ENCODE measurements at regions not wholly inside any gene's neighbourhood (a gene's known extent, or its start where the extent isn't known, plus 50 kb on each side); places are given as distances from the start of the nearest gene placed in this dataset.

DNA sequence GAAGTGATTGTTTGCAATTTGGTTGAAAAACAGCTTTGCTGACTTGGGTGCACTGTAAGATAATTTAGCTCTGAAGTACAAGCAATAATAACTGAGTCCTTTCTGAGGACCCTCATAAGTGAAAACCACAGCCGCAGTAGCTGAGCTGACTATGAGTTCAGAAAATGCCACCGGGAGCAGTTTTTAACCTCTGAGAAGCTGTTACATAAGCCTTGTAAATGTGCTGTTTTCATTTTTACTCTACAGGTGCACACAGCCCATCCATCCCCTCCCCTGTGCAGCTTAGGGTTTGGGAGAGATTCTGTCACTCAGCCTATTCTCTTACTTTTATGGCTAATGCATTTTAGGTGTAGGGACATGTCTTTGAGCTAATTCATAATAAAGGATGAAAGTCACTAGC lies 255.5 kb upstream of the C11orf87 start:
- no peak overlapping the region for H3K4me2 ChIP-seq (ENCODE audit: low read length)
- no peaks in the 10 kb centered on the region for H4K20me1 ChIP-seq (ENCODE audit: insufficient read depth)
- no peaks in the 10 kb centered on the region for H3K9me3 ChIP-seq (ENCODE audit: control insufficient read depth in 1 of 2, insufficient read depth in 1 of 2, low read depth in 1 of 2, low read length in 2 of 2)
- no peak overlapping the region for H3K27ac ChIP-seq (ENCODE audit: low read depth, low read length)
- RAD21 ChIA-PET (ENCODE audit: low non-redundant PET in 1 of 2, low total read pairs in 2 of 2, uncharacterized antibody in 2 of 2, unreplicated experiment in 2 of 2): no interaction called here
- no peaks in the 10 kb centered on the region for H3K79me2 ChIP-seq (ENCODE audit: insufficient read depth, low read length)
- H3K4me3 ChIP-seq (replicated peaks in 1 of 2; ENCODE audit: low read depth in 1 of 2, low read length in 2 of 2): no peak overlapping the region
- intact Hi-C loops (cut with micrococcal nuclease): no loop called here
- no peak overlapping the region for H2AFZ ChIP-seq (ENCODE audit: low read depth, low read length, poor library complexity, severe bottlenecking)
- no peaks in the 10 kb centered on the region for H3K36me3 ChIP-seq (ENCODE audit: control insufficient read depth in 1 of 2, insufficient read depth in 2 of 2, low read length in 2 of 2)
- no peaks in the 10 kb centered on the region for H3K9me2 ChIP-seq (ENCODE audit: insufficient read depth)
- no peak overlapping the region for H3K9ac ChIP-seq (ENCODE audit: low read length)
- no peaks in the 10 kb centered on the region for H3K27me3 ChIP-seq (ENCODE audit: insufficient read depth, low read length)
- TF ChIP-seq ZNF274 (IDR thresholded peaks at IDR 0.05; ENCODE audit: low read depth, low read length) (no peak), ZFX (IDR thresholded peaks at IDR 0.05) (no peak), TCF7L2 (IDR thresholded peaks at IDR 0.05; ENCODE audit: borderline replicate concordance, extremely low read depth, insufficient read depth, insufficient read length) (no peak), RAD21 (IDR thresholded peaks at IDR 0.05; ENCODE audit: low read depth) (no peak), JUND (IDR thresholded peaks at IDR 0.05) (no peak), CBX3 (IDR thresholded peaks at IDR 0.05; ENCODE audit: low read depth) (no peak), SRF (IDR thresholded peaks at IDR 0.05; ENCODE audit: low read depth) (no peak), EZH2 (IDR thresholded peaks at IDR 0.05) (no peak), SIN3A (IDR thresholded peaks at IDR 0.05; ENCODE audit: low read depth) (no peak), EZH2phosphoT487 (IDR thresholded peaks at IDR 0.05; ENCODE audit: borderline replicate concordance) (no peak)
- TF ChIP-seq, protein P1, sequence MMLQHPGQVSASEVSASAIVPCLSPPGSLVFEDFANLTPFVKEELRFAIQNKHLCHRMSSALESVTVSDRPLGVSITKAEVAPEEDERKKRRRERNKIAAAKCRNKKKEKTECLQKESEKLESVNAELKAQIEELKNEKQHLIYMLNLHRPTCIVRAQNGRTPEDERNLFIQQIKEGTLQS (IDR thresholded peaks at IDR 0.05): no peak
- TF ChIP-seq, protein P2, sequence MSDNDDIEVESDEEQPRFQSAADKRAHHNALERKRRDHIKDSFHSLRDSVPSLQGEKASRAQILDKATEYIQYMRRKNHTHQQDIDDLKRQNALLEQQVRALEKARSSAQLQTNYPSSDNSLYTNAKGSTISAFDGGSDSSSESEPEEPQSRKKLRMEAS (IDR thresholded peaks at IDR 0.05): no peak
- H3K4me1 ChIP-seq (ENCODE audit: control insufficient read depth in 1 of 2, insufficient read depth in 2 of 2, low read length in 2 of 2): no peaks in the 10 kb centered on the region
- ATAC-seq (no peak), DNase-seq (ENCODE audit: low read depth, low spot score) (no peak)
- CTCF ChIA-PET: no interaction called here
- POLR2A ChIA-PET: no interaction called here
- BruUV-seq (replicated peaks): no TSS peak

DNA sequence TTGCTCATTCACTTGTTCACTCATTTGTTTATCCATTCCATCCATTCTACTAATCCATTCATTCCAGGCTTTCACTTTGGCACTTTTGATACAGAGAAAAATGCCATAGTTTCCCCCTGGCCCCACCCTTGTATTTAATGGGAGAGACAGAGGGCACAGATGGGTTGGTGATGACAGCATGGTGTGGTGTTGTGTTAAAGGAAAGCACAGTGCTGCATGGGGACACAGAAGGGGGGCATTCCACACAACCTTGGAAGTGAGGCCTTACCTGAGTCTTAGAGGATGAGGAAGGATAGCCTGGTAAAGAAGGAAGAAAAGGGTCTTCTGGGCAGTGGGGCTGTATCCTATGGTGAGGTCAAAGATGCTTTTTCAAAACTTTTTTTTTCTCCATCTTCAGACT lies 248.5 kb upstream of the C11orf87 start:
- ChIA-PET RAD21 (ENCODE audit: low non-redundant PET in 1 of 2, low total read pairs in 2 of 2, uncharacterized antibody in 2 of 2, unreplicated experiment in 2 of 2) (no interaction called here), CTCF (no interaction called here), POLR2A (no interaction called here)
- H3K27me3 ChIP-seq (ENCODE audit: insufficient read depth, low read length): no peaks in the 10 kb centered on the region
- no peaks in the 10 kb centered on the region for H3K36me3 ChIP-seq (ENCODE audit: control insufficient read depth in 1 of 2, insufficient read depth in 2 of 2, low read length in 2 of 2)
- no peak for ATAC-seq
- no peaks in the 10 kb centered on the region for H3K79me2 ChIP-seq (ENCODE audit: insufficient read depth, low read length)
- TF ChIP-seq, protein P2 (IDR thresholded peaks at IDR 0.05): no peak
- no peak for TF ChIP-seq ZFX (IDR thresholded peaks at IDR 0.05)
- no peak overlapping the region for H2AFZ ChIP-seq (ENCODE audit: low read depth, low read length, poor library complexity, severe bottlenecking)
- no peaks in the 10 kb centered on the region for H3K9me3 ChIP-seq (ENCODE audit: control insufficient read depth in 1 of 2, insufficient read depth in 1 of 2, low read depth in 1 of 2, low read length in 2 of 2)
- H3K4me1 ChIP-seq (ENCODE audit: control insufficient read depth in 1 of 2, insufficient read depth in 2 of 2, low read length in 2 of 2): no peaks in the 10 kb centered on the region
- no peak overlapping the region for H3K4me2 ChIP-seq (ENCODE audit: low read length)
- DNase-seq (ENCODE audit: low read depth, low spot score): no peak
- H3K27ac ChIP-seq (ENCODE audit: low read depth, low read length): no peak overlapping the region
- BruUV-seq (replicated peaks): no TSS peak
- H3K9ac ChIP-seq (ENCODE audit: low read length): no peak overlapping the region
- H3K4me3 ChIP-seq (replicated peaks in 1 of 2; ENCODE audit: low read depth in 1 of 2, low read length in 2 of 2): no peak overlapping the region
- no peaks in the 10 kb centered on the region for H3K9me2 ChIP-seq (ENCODE audit: insufficient read depth)
- H4K20me1 ChIP-seq (ENCODE audit: insufficient read depth): no peaks in the 10 kb centered on the region
- intact Hi-C loops (cut with micrococcal nuclease): no loop called here
